Adrenal gland (tissue), 5 donors: ENCODE measurements at regions not wholly inside any gene's neighbourhood (a gene's known extent, or its start where the extent isn't known, plus 50 kb on each side); places are given as distances from the start of the nearest gene placed in this dataset.

Source experiments
- CTCF ChIP-seq, 6 experiments: fragments of 450-650 bp in 4 of 6; fragments of 200-600 bp in 2 of 6; sonication (generic) in 1 of 6; IDR thresholded peaks; 1 replicate in 5 of 6; 2 replicates in 1 of 6; pipeline versions ENCODE4 v1.5.1 to v1.8.0; 2016 to 2021; ENCODE audit warnings: antibody characterized with exemption in 6 of 6, mild to moderate bottlenecking in 2 of 6, moderate library complexity in 1 of 6
- POLR2A ChIP-seq, 2 donors: fragments of 450-650 bp; IDR thresholded peaks; one replicate each; pipeline ENCODE4 v1.6.1; 2017; ENCODE audit warnings: antibody characterized with exemption in 2 of 2, mild to moderate bottlenecking in 2 of 2, moderate library complexity in 1 of 2
- donor health status: DM: no; HTN: no; CAD: no.

- TF ChIP-seq CTCF (IDR thresholded peaks at IDR 0.05) (no peak), POLR2A (IDR thresholded peaks at IDR 0.05) (no peak)
Observed at GRCh38 chr6:112822769-112823168, 475.6 kb downstream of the RFPL4B start.
